ENCODE measurements at regions not wholly inside any gene's neighbourhood (a gene's known extent, or its start where the extent isn't known, plus 50 kb on each side); places are given as distances from the start of the nearest gene placed in this dataset.
"Not testable (repeated sequence)": the region's sequence is repeated elsewhere in the genome, so short reads cannot be mapped to it uniquely, and the experiment has no call there.

DNA sequence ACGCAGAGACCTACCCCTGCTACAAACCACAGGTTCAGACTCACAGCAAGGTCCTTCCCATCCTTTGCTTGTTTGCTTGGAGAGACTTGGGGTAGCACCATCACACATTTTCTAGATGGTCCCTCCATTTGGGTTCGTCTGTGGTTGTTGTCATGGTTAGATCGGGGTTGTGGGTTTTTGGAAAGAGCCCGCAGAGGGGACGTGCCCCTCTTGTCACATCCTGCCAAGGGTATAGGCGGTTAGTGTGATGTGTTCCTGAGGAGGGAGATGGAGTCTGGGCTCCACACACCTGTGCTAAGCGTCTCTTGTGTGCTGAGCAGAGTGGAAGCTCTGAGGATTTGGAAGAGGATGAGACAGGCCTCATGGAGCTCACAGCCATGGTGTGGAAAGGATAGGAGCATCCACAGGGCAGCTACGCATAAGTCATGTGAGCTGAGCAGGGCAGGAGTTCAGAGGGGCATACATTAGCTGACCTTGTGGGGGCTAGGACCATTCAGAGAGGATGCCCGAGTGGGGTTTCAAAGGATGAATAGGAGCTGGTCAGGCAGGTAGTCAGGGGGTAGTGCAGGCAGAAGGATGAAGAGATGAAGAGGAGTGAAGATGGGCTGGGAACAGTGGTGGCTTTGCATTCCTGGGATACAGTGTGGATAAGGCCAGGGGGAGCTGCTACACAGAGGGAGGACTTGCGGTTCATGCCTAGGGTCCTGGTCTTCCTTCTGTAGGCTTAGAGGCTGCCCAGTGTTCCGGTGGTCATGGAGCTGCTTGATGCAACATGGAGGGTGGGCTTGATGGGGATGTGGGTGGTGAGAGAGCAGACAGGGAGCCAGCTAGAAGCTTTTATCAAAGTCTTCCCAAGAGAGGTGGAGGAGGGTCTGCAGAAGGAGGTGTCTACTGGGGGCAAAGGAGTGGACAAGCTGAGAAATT lies 62.9 kb downstream of the ACKR3 start:
- DNase-seq, result no peak

DNA sequence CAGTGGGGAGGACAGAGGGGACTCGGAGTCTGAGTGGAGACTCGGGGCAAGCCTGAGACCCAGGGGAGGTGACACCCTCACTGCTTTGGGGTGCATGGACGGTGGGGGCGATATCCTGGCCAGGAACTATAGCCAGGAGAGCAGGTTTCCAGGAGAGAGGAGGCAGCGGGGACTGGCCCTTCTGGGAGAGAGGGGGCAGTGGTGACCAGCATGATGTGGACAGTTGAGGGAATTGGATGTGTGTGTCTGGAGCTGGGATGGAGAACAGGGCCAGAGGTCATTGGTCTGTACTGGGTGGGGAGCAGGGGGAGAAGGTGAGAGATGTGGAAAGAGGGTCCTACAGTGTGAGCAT lies 63.6 kb downstream of the ACKR3 start:
- DNase-seq, result no peak

DNA sequence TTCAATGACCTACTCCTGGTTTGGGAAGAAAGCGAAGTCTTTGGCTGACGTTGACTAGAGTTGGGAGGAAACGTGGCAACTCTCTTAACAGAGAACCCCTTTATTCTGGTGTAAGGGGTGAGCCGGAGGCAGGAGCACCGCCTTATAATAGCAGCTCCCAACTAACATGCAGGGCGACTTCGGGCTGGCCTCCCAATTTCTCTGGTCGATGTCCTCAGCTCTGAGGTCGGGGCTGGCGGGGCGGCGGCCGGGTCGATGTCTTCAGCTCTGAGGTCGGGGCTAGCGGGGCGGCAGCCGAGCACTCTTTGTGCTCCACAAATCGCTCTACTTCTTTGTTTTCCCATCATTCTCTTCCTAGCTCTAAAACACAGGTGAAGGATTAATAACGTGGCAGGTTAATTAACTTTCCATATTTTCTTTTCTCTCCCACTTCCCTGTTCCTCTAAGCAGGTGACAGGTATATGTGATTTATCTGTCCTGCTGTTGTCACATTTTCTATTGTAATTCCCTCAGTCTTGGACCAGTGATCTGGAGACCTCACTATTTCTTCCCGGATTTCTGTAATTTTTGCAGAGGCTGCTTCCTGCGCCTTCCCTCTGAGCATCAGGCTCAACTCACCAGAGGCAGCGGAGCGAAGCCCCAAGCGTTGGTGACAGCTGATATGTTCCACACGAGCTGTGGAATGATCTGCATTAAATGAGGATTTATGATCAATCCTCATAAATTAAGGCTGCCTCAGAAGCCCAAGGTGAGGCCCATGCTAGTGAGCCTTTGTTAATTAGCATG lies 64.3 kb downstream of the ACKR3 start:
- no peak for DNase-seq

DNA sequence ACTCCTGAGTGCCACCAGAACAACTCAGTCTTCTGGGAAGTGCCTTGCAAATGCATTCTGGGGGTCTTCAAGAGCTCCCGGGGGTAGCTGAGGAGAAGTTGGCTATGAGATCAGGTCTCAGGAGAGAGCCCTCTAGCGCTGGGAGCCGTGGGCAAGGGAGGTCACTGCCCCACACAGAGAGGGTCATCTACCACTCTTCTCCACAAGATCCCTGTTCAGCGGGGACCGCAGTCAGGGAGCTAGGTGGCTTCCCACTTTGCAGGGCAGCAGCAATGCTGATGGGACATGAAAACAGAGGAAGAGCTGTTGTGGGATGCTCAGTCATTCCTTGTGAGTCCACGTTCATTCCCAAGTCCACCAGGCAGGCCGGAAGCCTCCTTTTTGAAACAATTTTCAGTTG lies 66.6 kb downstream of the ACKR3 start:
- DNase-seq, result no peak

DNA sequence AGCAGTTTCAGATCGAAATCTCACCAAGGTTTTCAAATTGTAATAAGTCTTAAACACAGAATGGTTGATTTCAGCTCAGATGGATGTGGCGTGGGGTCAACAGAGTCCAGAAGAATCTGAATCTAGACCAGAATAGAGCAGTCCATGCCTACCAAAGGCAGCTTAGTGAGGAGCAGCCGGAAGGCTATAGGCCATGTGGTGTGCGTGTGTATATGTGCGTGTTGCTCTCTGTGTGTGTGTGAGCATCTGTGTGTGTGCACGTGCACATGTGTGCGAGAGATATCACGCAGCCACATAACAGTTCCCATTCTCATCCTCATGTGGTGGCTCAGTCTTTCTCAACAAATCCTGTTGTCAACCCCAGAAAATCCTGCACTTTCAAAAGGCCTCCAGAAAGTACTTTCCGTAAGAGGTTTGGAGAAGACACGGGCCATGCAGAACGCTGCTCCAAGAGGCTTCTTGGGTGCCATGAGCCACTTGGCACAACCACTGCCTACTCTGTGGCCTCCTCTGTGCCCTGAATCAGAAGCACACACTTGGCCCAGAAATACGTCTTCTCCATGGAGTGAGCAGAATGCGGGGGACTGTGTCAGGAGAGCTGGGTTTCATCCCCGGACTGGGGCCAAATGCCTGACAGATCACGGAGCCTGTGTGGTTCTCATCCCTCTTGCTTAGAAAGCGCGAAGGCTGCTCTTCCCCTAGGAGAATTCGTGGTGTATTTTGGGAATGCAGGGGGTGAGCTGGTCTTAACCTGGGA lies 67.3 kb downstream of the ACKR3 start:
- DNase-seq, result no peak

DNA sequence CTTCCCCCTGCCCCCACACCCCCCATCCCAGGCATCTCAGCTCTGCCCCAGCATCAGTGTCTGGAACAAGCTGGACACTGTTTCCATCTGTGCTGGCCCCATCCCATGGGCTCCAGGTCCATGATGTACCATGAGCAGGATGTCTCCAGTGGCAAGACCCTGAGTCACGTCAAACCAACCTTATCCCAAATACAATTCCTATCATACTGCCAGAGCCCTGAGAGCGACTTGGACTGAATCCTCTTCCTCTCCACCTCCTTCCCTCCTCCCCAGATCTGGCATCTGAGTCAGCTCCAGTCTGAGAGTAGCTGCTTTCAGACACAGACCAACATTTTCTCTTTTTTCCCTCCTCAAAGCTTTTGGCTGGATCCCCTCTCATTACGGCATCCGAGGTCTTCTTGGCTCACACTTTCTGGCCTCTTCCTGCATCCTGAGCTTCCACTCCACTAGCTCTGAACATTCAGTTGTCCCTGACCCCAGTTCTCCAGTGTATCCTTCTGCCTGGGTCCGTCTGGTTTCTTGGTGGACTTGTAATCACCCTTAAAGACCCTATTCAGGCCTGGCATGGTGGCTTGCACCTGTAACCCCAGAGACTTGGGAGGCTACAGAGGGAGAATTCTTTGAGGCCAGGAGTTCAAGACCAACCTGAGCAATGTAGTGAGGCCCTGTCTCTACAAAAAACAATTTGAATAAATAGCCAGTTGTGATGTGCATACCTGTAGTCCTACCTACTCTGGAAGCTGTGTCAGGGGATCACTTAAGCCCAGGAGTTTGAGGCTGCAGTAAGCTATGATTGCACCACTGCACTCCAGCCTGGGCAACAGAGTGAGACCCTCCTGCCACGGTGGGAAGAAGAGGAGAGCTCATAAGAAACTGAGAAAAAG lies 68.3 kb downstream of the ACKR3 start:
- DNase-seq, result no peak

DNA sequence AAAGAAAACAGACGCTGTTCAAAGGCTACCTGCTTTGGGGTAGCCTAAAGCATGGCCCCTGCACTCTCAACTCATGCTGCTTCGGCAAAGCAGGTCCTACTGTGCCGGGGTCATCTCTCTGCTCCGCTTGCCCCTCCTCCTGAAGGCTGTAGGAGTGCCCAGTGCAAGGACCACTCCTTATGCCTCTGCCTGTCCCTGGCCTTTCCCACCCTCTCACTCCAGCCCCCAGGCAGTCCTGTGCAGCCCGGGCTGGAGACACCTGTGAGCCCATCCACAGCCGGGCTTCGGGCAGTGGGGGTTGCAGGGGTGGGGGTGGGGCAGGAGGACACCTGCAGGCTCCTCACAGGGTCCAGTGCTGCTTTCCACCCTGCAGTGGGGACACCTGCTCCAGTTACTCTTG lies 69.1 kb downstream of the ACKR3 start:
- DNase-seq, result no peak

DNA sequence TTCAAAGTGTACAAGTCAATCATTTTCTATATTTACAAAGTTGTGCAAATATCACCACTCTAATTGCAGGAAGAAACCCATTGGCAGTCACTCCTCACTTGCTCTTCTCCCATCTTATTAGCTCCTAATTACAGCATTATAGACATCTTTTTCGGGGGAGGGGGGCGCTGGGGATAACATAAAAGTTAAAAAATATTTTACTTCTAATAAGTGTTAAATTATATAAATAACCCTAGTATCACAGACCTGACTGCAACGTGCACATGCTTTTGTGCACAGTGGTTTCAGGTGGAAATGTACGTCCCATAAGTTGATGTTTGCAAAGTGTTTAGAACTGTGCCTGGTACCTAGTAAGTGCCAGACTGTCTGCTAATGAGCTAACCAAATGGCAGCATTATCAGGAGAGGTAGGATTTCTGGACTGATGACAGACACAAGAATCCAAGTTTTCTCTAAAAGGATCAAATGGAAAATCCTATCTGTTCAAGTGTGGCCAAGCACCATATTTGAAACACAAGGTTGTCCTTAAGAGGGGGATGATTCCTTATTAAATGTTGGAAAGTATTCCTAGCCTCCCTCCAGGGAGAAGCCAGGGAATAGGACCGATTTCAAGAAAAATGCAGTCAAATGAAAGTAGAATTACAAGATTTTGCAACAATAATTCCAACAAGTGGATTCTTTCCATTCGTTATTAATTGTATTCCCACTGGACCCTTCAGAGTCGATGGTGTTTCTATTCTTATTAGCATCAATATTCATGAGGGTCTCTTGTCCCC lies 70.0 kb downstream of the ACKR3 start:
- no peak for DNase-seq

DNA sequence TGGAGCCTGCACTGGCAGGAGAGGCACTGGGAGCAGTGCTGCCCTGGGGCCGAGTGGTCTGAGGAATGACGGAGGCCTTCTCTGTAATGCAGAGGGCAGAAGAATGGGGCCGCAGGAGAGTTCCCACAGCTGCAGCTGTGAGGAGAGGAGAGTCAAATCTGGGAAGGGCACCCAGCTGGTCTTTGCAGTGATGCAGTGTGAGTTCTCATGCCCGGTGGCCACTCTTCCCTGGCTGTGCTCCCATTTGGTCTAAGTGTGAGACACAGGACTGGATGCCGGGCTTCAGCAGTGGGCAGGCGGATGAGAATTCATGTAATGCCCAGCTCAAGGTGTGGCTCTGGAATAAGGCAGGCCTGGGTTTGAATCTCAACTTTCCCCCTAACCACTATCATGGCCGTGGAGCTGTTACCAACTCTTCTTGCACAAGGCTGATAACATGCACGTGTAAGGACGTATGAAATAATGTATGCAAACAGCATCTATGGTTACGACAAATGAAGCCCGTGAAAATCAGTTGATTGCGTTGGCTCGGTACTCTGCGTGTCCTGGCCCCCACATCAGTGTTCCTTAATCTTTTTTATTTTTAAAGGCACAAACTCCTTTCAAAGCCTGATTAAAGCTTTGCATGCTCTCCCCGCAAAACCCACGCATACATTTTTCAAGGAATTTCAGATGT lies 71.6 kb downstream of the ACKR3 start:
- no peak for DNase-seq

DNA sequence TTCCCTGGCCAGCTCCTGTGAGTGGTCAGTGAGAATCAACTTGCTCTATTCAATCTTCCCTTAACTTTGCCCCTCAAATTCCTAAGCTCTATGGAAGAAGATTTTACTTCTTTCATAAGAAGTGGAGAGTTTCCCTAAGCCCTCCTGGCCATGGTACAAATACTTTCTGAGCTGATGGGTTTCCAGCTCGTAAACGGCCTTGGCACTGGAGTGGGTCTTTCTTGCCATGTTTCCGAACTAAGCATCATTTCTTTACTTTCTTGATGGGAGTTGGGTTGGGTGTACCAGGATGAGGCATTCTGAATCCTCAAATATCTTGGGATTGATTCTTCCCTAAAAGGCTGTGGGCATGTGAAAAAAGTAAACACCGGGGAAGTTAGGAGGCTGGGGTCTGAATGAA lies 72.5 kb downstream of the ACKR3 start:
- DNase-seq, result no peak

DNA sequence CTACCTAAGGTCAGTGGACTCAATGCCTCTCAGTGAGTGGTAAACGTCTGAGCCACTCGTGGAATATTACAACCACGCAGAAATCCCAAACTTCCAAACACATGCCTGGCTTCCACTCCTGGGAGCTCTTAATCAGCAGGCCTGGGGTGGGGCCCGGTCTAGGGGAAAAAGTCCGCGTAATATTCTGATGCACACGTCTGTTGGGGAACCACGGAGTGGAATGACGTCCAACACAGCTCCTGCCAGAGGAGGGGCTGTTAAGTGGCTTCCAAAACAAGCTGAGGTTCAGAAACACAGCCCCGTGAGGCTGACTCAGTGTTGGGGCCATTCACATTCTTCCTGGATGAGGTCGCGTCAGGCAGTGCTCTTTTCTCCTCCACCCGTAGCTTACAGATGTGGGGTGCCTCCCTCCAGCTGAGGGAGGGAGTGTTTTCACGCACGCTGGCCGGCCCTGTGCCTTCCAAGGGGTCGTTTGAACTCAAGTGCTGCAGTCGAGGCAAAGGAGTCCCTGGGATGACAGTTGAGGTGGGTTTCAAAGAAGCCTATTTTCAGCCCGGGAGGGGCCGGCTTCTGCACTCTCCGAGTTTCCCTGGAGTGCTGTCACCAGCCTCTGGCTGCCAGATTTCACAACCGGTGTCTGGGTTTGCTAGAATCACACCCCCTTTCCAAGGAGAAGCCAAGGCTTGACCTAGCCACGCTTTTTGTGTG lies 73.1 kb downstream of the ACKR3 start:
- DNase-seq, result no peak

DNA sequence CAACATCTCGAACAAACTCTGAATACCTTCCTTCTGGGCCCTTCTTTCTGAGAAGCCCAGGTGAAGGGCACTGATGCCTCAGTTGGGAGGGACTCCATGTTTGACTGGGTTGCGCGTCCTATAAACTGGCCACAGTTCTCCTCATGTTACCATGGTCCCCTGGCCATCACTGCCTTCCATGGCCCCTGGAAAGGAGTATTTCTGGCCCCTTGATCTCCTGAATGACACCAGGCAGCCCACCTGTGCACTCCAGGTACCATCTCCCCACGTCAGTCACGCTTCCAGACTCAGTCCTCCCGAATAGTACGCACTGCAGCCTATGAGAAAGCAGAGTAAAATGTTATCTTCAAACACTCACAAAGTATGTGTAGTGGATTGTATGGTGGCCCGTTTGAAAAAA lies 73.9 kb downstream of the ACKR3 start:
- DNase-seq, result no peak

DNA sequence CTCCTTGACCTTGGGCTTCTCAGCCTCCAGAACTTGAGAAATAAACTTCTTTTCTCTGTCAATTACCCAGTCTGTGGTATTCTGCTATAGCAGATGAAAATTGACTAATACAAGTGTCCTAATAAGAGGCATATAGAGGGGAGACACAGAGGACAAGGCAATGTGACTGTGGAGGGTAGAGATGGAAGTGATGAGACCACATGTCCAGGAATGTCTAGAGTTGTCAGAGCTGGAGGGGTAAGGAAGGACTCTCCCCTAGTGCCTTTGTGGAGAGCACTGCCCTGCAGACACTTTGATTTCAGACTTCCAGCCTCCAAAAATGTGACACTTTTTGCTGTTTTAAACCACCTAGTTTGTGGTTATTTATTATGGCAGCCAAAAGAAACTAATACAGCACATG lies 74.4 kb downstream of the ACKR3 start:
- DNase-seq, result no peak

DNA sequence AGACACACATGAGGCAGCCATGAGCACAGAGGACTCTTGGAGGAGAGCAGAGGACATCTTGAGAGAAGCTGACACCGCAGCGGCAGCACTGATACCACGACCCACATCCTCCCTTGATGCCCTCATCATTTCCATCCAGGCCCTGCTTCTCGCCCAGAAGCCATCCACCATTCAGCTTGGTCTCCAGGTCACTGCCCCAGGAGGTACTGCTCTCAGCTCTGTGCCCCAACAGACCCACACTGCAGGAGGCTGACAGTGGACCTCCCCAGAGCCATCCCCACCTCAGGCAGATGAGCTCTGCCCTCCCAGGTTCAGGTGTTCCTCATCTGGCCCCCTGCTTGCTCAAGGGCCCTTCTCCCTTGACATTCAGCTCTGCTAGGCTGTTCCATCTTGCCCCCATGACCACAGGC lies 74.9 kb downstream of the ACKR3 start:
- no peak for DNase-seq

DNA sequence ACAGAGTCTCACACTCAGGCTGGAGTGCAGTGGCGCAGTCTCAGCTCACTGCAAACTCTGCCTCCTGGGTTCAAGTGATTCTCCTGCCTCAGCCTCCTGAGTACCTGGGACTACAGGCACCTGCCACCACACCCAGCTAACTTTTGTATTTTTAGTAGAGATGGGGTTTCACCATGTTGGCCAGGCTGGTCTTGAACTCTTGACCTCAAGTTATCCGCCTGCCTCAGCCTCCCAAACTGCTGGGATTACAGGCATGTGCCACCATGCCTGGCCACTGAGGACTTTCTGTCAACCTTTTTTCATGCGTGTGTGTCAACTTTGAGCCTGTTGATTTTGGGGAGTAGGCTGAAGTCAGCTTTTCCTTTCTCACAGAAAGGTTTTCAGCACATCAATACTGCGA lies 75.5 kb downstream of the ACKR3 start:
- DNase-seq, result not testable (repeated sequence)

DNA sequence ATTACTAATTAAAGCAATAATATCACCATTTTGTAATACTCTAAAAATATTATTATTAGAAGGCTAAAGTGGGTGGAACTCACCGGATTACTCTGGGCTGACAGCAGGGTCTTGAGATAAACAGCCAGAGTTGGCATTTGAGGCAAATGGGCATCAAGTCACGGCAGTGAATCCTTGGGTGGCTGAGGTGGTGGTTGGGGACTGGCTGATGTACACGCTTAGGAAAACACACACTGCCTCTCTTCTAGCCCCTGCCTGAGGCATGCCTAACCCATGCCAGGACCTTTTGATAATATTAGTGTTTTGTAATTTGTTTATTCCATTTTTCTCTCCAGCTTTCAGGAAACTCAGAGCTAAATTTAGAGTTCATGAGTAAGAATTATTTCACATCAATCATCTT lies 76.8 kb downstream of the ACKR3 start:
- no peak for DNase-seq

DNA sequence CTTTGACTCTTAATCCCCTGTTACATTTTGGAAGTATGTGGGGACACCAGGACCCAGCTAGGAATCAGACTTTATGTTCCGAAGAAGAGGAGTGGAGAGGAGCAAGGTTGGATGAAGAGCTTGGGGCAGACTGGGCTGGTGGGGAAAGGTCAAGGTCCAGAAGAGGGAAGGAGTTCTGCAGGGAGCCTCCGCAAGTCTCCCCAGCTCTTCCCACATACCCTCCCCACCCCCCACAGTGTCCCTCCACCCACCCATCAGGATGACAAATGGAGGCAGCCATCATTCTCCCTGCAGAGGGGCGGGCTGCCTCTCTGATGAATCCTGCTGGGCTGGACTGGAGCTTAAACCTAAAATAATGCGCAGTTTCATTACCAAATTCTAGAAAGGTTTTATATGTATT lies 77.2 kb downstream of the ACKR3 start:
- DNase-seq, result no peak

DNA sequence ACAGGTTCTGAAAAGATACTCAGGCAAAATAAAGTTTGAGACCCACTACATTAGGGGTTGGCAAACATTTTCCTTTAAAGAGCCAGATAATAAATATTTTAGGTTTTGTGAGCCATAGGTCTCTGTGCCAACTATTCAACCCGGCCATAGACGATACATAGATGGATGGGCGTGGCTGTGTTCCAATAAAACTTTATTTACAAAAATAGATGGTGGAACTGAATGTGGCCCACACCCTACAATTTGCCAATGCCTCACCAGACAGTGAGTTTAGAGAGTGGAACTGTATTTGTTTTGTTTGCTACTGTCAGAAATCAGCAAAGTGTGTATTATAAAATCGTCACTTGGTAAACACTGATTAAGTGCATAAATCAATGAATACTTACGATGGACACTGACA lies 78.0 kb downstream of the ACKR3 start:
- DNase-seq, result no peak

DNA sequence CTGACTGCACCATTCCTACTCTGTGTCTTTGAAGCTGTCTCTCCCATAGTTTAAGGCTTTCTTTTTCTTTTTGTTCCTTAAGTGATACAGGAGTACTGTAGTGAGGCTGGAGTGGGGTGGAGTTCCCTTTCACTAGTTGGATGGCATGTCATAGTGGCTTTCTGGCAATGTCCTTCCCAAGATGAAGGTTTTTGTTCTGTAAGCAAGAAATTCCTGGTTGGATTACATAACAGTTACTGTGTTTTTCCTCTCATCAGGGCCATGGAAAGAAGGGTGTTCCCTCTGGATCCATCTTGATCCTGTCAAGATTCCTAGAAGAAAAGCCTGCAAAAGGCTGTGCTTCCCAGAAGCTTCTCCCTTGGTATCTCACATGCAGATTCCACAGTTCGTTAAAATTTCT lies 84.2 kb downstream of the ACKR3 start:
- DNase-seq, result no peak

DNA sequence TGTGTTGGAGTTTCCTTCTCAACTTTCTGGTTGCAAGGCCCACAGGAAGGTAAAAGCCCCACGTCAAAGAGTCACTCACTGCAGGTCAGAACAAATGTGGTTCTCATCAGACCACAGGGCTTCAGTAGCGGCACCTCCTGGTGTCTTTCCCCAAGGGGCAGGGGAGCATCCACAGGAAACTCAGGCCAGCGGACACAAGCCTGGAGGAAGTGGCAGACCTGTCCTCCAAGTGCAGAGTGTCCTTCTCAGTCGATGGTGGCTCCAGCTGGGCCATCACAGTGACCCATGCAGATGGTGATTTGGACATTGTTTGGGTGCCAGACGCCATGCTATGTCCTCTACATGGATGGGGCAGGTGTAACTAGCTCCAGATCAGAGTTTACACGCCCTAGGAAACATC lies 84.9 kb downstream of the ACKR3 start:
- no peak for DNase-seq

DNA sequence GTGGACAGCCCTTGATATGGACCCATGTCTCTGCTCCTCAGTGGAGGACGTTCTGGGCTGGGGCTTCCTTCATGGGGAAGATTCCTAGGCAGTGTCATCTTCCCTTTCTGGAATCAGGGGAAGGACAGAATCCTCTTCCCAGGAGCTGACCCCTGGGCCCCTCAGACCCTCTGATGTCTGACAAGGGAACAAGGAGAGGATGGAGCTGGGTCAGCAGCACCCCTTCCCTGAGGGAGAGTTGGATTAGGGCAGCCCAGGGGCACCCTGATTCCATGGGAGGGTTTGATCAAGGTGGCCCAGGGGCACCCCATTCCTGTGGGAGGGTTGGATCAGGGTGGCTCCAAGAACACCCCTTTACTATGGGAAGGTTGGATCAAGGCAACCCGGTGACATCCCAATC lies 86.5 kb downstream of the ACKR3 start:
- no peak for DNase-seq

Measured in CD4-positive, alpha-beta T cell treated with Interleukin-15 for 1 hour (primary cell).